Stimulated activated CD4-positive, alpha-beta T cell treated with anti-CD3 and anti-CD28 coated beads, Interleukin-4, amount 100 ng/mL, for 48 hours (primary cell): ENCODE measurements at regions not wholly inside any gene's neighbourhood (a gene's known extent, or its start where the extent isn't known, plus 50 kb on each side); places are given as distances from the start of the nearest gene placed in this dataset.

Experiments
- DNase-seq, 2 donors: peaks; one replicate each; pipeline ENCODE4 v3.0.0-alpha.2; 2020; ENCODE audit warnings: low read depth in 2 of 2

GRCh38 chr17:72056155-72056554 lies 64.7 kb upstream of the SOX9 start:
- no peak for DNase-seq

DNA sequence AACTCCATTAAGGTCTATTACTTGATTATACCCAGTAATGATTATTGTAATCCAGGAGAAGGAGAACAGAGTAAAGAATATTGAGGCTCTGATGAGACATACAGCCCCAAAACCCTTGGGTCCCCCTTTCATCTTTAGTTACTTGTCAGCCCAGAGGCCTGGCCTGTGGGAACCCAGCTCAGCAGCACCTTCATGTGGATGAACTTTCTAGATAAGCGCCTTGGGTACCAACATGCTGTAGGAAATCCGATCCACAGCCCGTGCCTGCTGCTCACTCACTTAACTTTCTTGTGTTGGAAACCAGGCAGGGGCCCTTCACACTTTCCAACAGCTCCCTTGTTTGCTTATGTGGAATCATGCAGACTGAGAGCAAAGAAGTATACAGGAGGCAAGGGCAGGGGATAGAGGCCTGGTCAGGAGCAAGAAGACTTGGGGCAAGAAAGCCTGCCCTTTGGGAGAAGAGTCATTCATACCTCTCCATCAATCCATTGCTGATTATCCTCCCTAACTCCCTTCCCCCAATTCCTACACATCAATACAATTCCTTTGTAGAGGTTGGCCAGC lies 64.0 kb upstream of the SOX9 start:
- no peak for DNase-seq

- no peak for DNase-seq
These were observed 60.7 kb upstream of the SOX9 start for GRCh38 chr17:72060084-72060483.

- DNase-seq: no peak
These were observed 57.6 kb upstream of the SOX9 start for GRCh38 chr17:72063262-72063661.

DNA sequence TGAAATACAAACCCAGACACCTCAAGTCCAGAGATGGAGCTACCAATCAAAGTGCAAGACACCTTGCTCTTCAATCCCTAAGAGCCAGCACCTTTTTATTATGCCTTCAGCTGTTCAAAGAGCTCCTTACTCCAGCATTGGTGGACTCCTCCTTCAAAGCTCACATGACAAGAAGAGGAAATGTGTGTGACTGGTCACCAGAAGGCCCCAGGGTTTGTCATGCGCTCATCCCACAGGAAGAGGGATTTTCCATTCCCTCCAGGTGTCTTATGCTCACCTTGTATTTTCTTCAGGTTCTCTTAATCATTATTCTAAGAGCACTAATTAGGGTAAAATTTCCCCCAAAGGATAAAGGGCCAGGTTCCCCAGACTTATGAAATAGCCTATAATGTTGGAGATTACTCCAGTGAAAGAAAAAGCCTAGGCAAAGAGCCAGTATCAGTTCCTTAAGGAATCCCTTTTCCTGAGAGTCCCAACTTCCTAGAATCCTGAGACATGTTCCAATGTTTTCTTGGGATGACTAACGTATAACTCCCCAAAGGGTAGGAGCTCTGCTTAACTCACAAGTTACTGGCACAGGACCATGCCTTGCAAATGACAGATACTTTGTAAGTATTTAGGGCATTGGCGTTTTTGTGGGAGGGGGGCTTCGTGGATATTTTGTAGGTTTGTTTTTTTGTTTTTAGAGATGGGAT lies 56.9 kb upstream of the SOX9 start:
- no peak for DNase-seq

GRCh38 chr17:72064606-72065193 lies 56.1 kb upstream of the SOX9 start:
- no peak for DNase-seq

- no peak for DNase-seq
These were observed 55.3 kb upstream of the SOX9 start for GRCh38 chr17:72065556-72065955.

DNA sequence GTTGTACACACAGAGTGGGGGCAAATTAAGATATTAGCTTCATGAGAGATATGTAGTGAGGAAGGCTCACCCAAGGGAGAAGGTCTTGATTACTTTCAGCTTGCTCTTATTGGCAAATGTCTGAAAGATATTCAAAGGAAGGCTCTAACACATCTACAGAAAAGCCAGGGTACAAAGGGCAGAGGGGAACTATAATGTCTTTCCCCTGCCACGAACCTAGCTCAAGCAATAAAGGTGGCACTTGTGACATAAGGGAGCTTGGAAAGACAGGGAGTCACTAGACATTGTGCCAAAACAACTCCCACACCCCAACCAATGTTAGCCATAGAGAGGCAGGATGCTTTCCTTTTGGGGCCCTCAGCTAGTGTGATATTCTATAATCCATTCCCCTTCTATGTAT lies 52.2 kb upstream of the SOX9 start:
- DNase-seq: no peak

DNA sequence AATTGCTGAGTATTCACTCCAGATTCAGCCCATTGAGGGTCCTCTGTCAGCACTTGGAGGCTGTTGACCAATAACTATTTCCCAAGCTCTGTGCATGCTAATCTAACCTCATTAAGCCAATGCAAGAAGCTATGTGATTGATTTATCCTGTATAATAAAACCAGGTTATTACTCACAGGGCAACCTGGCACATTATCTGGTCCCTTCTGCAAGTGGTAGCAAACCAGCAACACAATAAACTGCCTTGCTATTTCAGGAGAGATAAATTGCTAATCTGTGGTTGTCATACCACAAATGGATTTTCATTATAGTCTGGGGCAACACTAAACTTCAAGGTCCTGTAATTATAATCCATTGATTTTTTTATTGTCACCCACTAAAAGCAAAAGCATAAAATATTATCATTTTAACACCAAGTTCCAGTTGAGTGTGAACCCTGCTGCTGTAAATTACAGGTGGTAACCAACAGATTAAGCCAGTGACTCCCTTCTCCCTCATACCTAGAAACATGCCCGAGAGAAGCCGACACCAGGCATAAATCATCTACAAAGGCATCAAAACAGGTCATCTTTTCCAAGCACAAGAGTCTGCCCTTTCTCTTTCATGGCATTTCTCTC lies 51.1 kb upstream of the SOX9 start:
- DNase-seq: no peak
